Skin epidermis (tissue), 12 donors: ENCODE measurements at regions not wholly inside any gene's neighbourhood (a gene's known extent, or its start where the extent isn't known, plus 50 kb on each side); places are given as distances from the start of the nearest gene placed in this dataset.
"Not testable (repeated sequence)": the region's sequence is repeated elsewhere in the genome, so short reads cannot be mapped to it uniquely, and the experiment has no call there.

ENCODE experiments used
- H3K27ac ChIP-seq, 21 experiments: fragments of 200-600 bp; sonication (generic) in 11 of 21; one replicate each; pipeline ENCODE4 v1.5.0; 2020; ENCODE audit warnings: mild to moderate bottlenecking in 3 of 21, inconsistent platforms in 2 of 21, moderate library complexity in 2 of 21
- H3K4me3 ChIP-seq, 7 experiments: fragments of 200-600 bp; sonication (generic) in 2 of 7; one replicate each; pipeline ENCODE4 v1.5.0; 2020; ENCODE audit warnings: inconsistent platforms in 2 of 7, mild to moderate bottlenecking in 2 of 7, moderate library complexity in 1 of 7

GRCh38 chr13:82224806-82225205, 1657.5 kb downstream of the SLITRK1 start:
- Histone ChIP-seq H3K27ac (no peak overlapping the region), H3K4me3 (no peak overlapping the region)

GRCh38 chr13:82221621-82222020, 1660.7 kb downstream of the SLITRK1 start:
- no peak overlapping the region for H3K4me3 ChIP-seq
- H3K27ac ChIP-seq, result no peak overlapping the region

GRCh38 chr13:82220641-82221040, 1661.6 kb downstream of the SLITRK1 start:
- Histone ChIP-seq H3K4me3 (no peak overlapping the region), H3K27ac (no peak overlapping the region)

- Histone ChIP-seq H3K4me3 (no peak overlapping the region), H3K27ac (no peak overlapping the region)
Observed at GRCh38 chr13:82216165-82216564, 1666.1 kb downstream of the SLITRK1 start.

GRCh38 chr13:82214341-82214740, 1667.9 kb downstream of the SLITRK1 start:
- Histone ChIP-seq H3K27ac (no peak overlapping the region), H3K4me3 (no peak overlapping the region)

- no peak overlapping the region for H3K4me3 ChIP-seq
- H3K27ac ChIP-seq, result no peak overlapping the region
Observed at GRCh38 chr13:82206241-82206640, 1676.0 kb downstream of the SLITRK1 start.

DNA sequence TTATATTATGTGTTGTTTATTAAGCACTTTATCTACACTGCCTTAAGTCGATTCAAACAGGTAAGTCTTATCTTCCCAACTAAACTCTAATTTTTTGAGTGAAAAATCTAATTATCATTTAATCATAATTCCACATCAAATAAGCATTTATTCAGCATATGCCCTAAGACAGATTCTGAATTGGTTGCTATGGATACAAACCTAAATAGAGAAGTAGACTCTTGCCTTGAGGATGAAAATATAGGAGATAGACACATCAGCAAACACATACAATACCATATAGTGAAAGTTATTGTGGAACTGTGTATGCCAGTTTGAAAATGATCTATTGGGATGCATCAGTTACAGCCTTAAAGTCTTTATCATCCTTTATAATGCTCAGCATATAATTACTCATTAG, 1679.9 kb downstream of the SLITRK1 start:
- H3K27ac ChIP-seq, result no peak overlapping the region
- no peak overlapping the region for H3K4me3 ChIP-seq

GRCh38 chr13:82196087-82196486, 1686.2 kb downstream of the SLITRK1 start:
- Histone ChIP-seq H3K4me3 (no peak overlapping the region), H3K27ac (no peak overlapping the region)

DNA sequence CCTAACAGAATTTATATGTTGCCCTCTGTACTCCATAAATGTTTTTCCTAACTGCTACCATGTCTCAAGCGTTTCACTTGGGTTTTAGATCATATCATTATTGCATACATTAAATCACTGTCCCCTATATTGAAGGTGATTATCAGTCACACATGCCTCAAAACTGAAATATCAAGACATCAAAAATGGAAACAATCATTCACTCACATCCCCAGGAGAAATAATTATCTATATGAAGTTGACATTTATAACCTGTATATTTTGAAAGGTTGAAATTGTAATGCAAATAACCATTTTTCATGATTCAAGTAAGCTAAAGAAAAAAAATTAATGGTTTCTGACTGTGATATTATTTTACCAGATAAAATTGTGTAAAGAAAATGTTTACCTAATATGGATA, 1695.0 kb downstream of the SLITRK1 start:
- H3K27ac ChIP-seq, result no peak overlapping the region

GRCh38 chr13:82176751-82177150, 1705.5 kb downstream of the SLITRK1 start:
- Histone ChIP-seq H3K4me3 (no peak overlapping the region), H3K27ac (no peak overlapping the region)

More for the DNA sequence above, 1695.0 kb downstream of the SLITRK1 start:
- no peak overlapping the region for H3K4me3 ChIP-seq

DNA sequence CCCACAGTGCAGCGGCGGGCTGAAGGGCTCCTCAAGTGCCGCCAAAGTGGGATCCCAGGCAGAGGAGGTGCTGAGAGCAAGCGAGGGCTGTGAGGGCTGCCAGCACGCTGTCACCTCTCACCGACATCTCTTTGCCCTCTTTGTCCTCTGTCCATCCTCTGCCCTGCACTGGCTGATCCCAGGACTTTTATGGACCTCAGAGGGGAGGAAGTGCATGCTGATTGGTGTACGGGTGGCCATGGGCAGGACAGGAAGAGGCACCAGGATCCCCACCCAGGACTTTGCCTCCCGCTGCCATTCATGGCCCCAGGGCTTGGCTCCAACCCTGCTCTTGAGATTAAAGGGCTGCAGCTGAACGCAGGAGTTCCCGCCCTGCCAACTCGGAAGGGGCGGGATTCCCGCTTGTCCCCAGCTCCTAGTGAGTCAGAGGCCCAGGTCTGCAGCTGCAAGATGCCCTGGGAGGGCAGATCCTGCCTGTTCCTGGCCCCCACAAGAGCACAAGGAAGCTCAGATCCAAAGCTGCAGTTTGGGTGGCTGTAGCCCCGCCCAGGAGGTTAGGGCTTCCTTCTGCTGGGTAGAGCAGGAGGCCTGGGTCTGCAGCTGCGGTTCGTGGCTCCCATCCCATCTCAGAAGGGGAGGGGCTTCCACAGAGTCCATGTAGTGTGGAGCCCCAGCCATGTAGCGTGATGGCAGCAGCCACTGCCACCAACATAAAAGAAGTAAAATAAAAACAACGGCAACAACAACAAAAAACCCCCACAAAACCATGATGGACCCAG, 1716.7 kb downstream of the SLITRK1 start:
- no peak overlapping the region for H3K27ac ChIP-seq
- no peak overlapping the region for H3K4me3 ChIP-seq

GRCh38 chr13:82164780-82165395, 1717.4 kb downstream of the SLITRK1 start:
- not testable (repeated sequence) for H3K4me3 ChIP-seq, H3K27ac ChIP-seq

DNA sequence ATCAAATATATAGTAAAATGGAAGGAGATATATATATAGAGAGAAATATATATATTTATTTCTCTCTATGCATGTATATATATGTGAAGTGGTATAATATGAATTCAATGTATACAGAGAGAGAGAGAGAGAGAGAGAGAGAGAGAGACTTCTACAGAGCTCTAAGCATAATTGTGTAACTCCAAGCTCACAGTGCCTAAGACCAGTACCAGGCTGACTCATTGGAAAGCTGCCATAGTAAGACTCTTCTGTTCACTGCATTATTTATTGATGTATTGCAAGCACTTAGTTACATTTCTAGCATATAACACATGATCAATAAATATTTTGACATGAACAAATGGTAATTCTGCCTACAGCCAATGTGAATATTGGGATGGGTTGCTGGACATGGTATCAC, 1734.7 kb downstream of the SLITRK1 start:
- H3K27ac ChIP-seq, result no peak overlapping the region
- no peak overlapping the region for H3K4me3 ChIP-seq

- H3K27ac ChIP-seq, result no peak overlapping the region
Observed at GRCh38 chr13:82136880-82137279, 1745.4 kb downstream of the SLITRK1 start.

GRCh38 chr13:82129281-82129680, 1753.0 kb downstream of the SLITRK1 start:
- Histone ChIP-seq H3K27ac (no peak overlapping the region), H3K4me3 (no peak overlapping the region)

More at GRCh38 chr13:82136880-82137279, 1745.4 kb downstream of the SLITRK1 start:
- H3K4me3 ChIP-seq, result no peak overlapping the region

GRCh38 chr13:82118589-82118988, 1763.7 kb downstream of the SLITRK1 start:
- Histone ChIP-seq H3K27ac (no peak overlapping the region), H3K4me3 (no peak overlapping the region)

DNA sequence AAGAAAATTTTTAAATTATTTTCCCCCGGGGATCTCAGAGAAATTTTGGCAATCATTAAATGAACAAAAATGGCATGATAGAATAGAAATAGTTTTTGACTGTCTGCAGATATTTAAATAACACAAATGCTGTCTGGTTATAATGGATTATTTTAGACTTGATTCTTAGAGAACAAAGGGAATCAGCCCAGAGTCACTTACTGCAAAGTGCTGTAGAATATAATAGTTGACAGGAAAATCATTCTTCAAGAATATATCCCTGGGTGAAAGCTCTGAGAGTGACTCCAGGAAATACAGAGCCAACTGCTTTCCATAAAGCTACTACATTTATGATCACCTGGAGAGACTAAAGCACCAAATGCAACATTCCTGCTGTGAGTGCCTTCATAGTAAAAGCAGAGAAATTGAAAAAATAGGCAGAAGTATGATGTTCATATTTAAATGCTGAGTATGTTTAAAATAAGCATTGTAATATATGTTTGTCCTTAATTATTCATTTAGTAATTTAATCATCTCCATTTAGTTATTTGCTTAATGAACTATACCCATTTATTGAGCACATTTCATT, 1765.8 kb downstream of the SLITRK1 start:
- Histone ChIP-seq H3K27ac (no peak overlapping the region), H3K4me3 (no peak overlapping the region)

DNA sequence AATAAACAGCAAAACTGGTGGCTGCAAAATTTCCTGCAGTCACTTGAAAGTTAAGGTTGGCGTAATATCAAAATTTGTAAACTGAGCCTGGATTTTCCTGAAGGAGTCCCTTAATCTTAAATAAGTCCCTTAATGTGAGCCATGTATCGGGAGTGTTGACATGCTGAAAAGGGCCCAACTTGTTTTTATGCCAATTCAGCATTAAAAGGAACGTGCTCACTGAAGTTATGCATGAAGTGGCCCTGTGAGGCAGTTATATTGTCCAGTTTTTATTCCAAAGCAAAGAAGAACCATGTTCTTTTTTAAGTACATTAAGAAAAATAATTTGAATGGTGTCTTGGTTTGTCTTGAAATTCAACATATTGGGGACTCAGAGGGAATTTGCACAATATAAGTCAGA, 1766.9 kb downstream of the SLITRK1 start:
- no peak overlapping the region for H3K27ac ChIP-seq
- H3K4me3 ChIP-seq, result no peak overlapping the region

GRCh38 chr13:82096256-82096655, 1755.3 kb upstream of the SPRY2 start:
- no peak overlapping the region for H3K4me3 ChIP-seq
- H3K27ac ChIP-seq, result no peak overlapping the region

- H3K4me3 ChIP-seq, result no peak overlapping the region
- H3K27ac ChIP-seq, result no peak overlapping the region
Observed at GRCh38 chr13:82092312-82092711, 1751.4 kb upstream of the SPRY2 start.

GRCh38 chr13:82088781-82089180, 1747.9 kb upstream of the SPRY2 start:
- Histone ChIP-seq H3K27ac (no peak overlapping the region), H3K4me3 (no peak overlapping the region)
